ENCODE measurements at regions not wholly inside any gene's neighbourhood (a gene's known extent, or its start where the extent isn't known, plus 50 kb on each side); places are given as distances from the start of the nearest gene placed in this dataset.

- DNase-seq (ENCODE audit: low spot score) = no peak
- ATAC-seq (ENCODE audit: insufficient number of reproducible peaks, low FRiP score, low read depth) = no peak
- no peak overlapping the region for H3K27ac ChIP-seq
- H3K9me3 ChIP-seq = no peaks in the 10 kb centered on the region
- no peaks in the 10 kb centered on the region for H3K4me1 ChIP-seq (ENCODE audit: control insufficient read depth in 1 of 2, low read depth in 2 of 2)
- H3K36me3 ChIP-seq = no peaks in the 10 kb centered on the region
- no peaks in the 10 kb centered on the region for H3K27me3 ChIP-seq (replicated peaks; ENCODE audit: insufficient read depth)
- no peak overlapping the region for H3K4me3 ChIP-seq
- no peak for TF ChIP-seq CTCF (IDR thresholded peaks at IDR 0.05)
These were observed 1054.3 kb upstream of the SLC39A10 start for GRCh38 chr2:194602750-194603149.

GRCh38 chr2:194591192-194591591 is 1065.8 kb upstream of the SLC39A10 start:
- Histone ChIP-seq H3K4me3 (no peak overlapping the region), H3K9me3 (no peaks in the 10 kb centered on the region), H3K36me3 (no peaks in the 10 kb centered on the region), H3K27me3 (replicated peaks; ENCODE audit: insufficient read depth) (no peaks in the 10 kb centered on the region), H3K4me1 (ENCODE audit: control insufficient read depth in 1 of 2, low read depth in 2 of 2) (no peaks in the 10 kb centered on the region), H3K27ac (no peak overlapping the region)
- ATAC-seq (ENCODE audit: insufficient number of reproducible peaks, low FRiP score, low read depth) (no peak), DNase-seq (ENCODE audit: low spot score) (no peak)
- TF ChIP-seq CTCF (IDR thresholded peaks at IDR 0.05) = no peak

- Histone ChIP-seq H3K9me3 (no peaks in the 10 kb centered on the region), H3K27ac (no peak overlapping the region), H3K27me3 (replicated peaks; ENCODE audit: insufficient read depth) (no peaks in the 10 kb centered on the region), H3K36me3 (no peaks in the 10 kb centered on the region), H3K4me3 (no peak overlapping the region), H3K4me1 (ENCODE audit: control insufficient read depth in 1 of 2, low read depth in 2 of 2) (no peaks in the 10 kb centered on the region)
- TF ChIP-seq CTCF (IDR thresholded peaks at IDR 0.05) = no peak
- ATAC-seq (ENCODE audit: insufficient number of reproducible peaks, low FRiP score, low read depth) (no peak), DNase-seq (ENCODE audit: low spot score) (no peak)
These were observed 1069.2 kb upstream of the SLC39A10 start for GRCh38 chr2:194587739-194588270.

GRCh38 chr2:194567661-194568017 is 1089.4 kb upstream of the SLC39A10 start:
- no peak for ATAC-seq (ENCODE audit: insufficient number of reproducible peaks, low FRiP score, low read depth)
- no peak for TF ChIP-seq CTCF (IDR thresholded peaks at IDR 0.05)
- no peaks in the 10 kb centered on the region for H3K36me3 ChIP-seq
- H3K4me1 ChIP-seq (ENCODE audit: control insufficient read depth in 1 of 2, low read depth in 2 of 2) = no peaks in the 10 kb centered on the region
- no peak for DNase-seq (ENCODE audit: low spot score)
- no peak overlapping the region for H3K4me3 ChIP-seq
- no peaks in the 10 kb centered on the region for H3K9me3 ChIP-seq
- H3K27me3 ChIP-seq (replicated peaks; ENCODE audit: insufficient read depth) = no peaks in the 10 kb centered on the region
- no peak overlapping the region for H3K27ac ChIP-seq

- no peaks in the 10 kb centered on the region for H3K9me3 ChIP-seq
- no peak for ATAC-seq (ENCODE audit: insufficient number of reproducible peaks, low FRiP score, low read depth)
- no peak overlapping the region for H3K27ac ChIP-seq
- no peak overlapping the region for H3K4me3 ChIP-seq
- H3K4me1 ChIP-seq (ENCODE audit: control insufficient read depth in 1 of 2, low read depth in 2 of 2) = no peaks in the 10 kb centered on the region
- H3K27me3 ChIP-seq (replicated peaks; ENCODE audit: insufficient read depth) = no peaks in the 10 kb centered on the region
- no peak for TF ChIP-seq CTCF (IDR thresholded peaks at IDR 0.05)
- DNase-seq (ENCODE audit: low spot score) = no peak
- H3K36me3 ChIP-seq = no peaks in the 10 kb centered on the region
These were observed 1089.9 kb upstream of the SLC39A10 start for GRCh38 chr2:194566907-194567660.

All from thoracic aorta (tissue), 2 donors.